ES-I3 (cell line): ENCODE measurements at regions not wholly inside any gene's neighbourhood (a gene's known extent, or its start where the extent isn't known, plus 50 kb on each side); places are given as distances from the start of the nearest gene placed in this dataset.
"Not testable (repeated sequence)": the region's sequence is repeated elsewhere in the genome, so short reads cannot be mapped to it uniquely, and the experiment has no call there.

Experiments used
- H3K36me3 ChIP-seq: 2 replicates; pipeline ENCODE4 v1.6.1; 2013; ENCODE audit warnings: mild to moderate bottlenecking, low read length, control low read depth, moderate library complexity; ENCODE audit not compliant: insufficient read depth
- H3K4me1 ChIP-seq: 2 replicates; pipeline ENCODE4 v1.6.1; 2013; ENCODE audit warnings: mild to moderate bottlenecking, control low read depth, low read length; ENCODE audit not compliant: insufficient read depth
- H3K9ac ChIP-seq: 2 replicates; pipeline ENCODE4 v1.6.1; 2013; ENCODE audit warnings: low read depth, mild to moderate bottlenecking, low read length, moderate library complexity
- H3K9me3 ChIP-seq: 2 replicates; pipeline ENCODE4 v1.6.1; 2013; ENCODE audit warnings: mild to moderate bottlenecking, low read length, moderate library complexity; ENCODE audit not compliant: control insufficient read depth, insufficient read depth

GRCh38 chr15:96622714-96623113, 292.2 kb downstream of the NR2F2 start:
- Histone ChIP-seq H3K4me1 (peaks cover 12% of the 10 kb centered on the region), H3K9ac (no peak overlapping the region), H3K9me3 (no peaks in the 10 kb centered on the region), H3K36me3 (no peaks in the 10 kb centered on the region)

GRCh38 chr15:96625256-96625655, 294.8 kb downstream of the NR2F2 start:
- Histone ChIP-seq H3K9me3 (no peaks in the 10 kb centered on the region), H3K36me3 (no peaks in the 10 kb centered on the region), H3K9ac (no peak overlapping the region), H3K4me1 (peaks cover 1% of the 10 kb centered on the region; the same call in 1 of the 2 replicates)

- Histone ChIP-seq H3K36me3 (no peaks in the 10 kb centered on the region), H3K9me3 (no peaks in the 10 kb centered on the region), H3K9ac (no peak overlapping the region), H3K4me1 (no peaks in the 10 kb centered on the region)
Measured at GRCh38 chr15:96627031-96627568, 296.6 kb downstream of the NR2F2 start.

GRCh38 chr15:96629511-96629910, 299.0 kb downstream of the NR2F2 start:
- Histone ChIP-seq H3K36me3 (no peaks in the 10 kb centered on the region), H3K9ac (no peak overlapping the region), H3K9me3 (no peaks in the 10 kb centered on the region), H3K4me1 (no peaks in the 10 kb centered on the region)

- H3K9ac ChIP-seq, result no peak overlapping the region
- H3K36me3 ChIP-seq, result no peaks in the 10 kb centered on the region
- no peaks in the 10 kb centered on the region for H3K4me1 ChIP-seq
- H3K9me3 ChIP-seq, result no peaks in the 10 kb centered on the region
Measured at GRCh38 chr15:96638793-96639192, 308.3 kb downstream of the NR2F2 start.

- H3K9ac ChIP-seq, result no peak overlapping the region
- H3K4me1 ChIP-seq, result no peaks in the 10 kb centered on the region
- no peaks in the 10 kb centered on the region for H3K36me3 ChIP-seq
- H3K9me3 ChIP-seq, result no peaks in the 10 kb centered on the region
Measured at GRCh38 chr15:96645796-96646195, 315.3 kb downstream of the NR2F2 start.

GRCh38 chr15:96648866-96649265, 318.4 kb downstream of the NR2F2 start:
- no peaks in the 10 kb centered on the region for H3K36me3 ChIP-seq
- H3K4me1 ChIP-seq, result no peaks in the 10 kb centered on the region
- H3K9me3 ChIP-seq, result no peaks in the 10 kb centered on the region
- H3K9ac ChIP-seq, result no peak overlapping the region

- Histone ChIP-seq H3K4me1 (no peaks in the 10 kb centered on the region), H3K9ac (no peak overlapping the region), H3K36me3 (no peaks in the 10 kb centered on the region), H3K9me3 (no peaks in the 10 kb centered on the region)
Measured at GRCh38 chr15:96657096-96657495, 326.6 kb downstream of the NR2F2 start.

- H3K4me1 ChIP-seq, H3K9ac ChIP-seq, H3K9me3 ChIP-seq, H3K36me3 ChIP-seq: not testable (repeated sequence)
Measured at GRCh38 chr15:96666979-96667378, 336.5 kb downstream of the NR2F2 start.

GRCh38 chr15:96670389-96670788, 339.9 kb downstream of the NR2F2 start:
- no peaks in the 10 kb centered on the region for H3K9me3 ChIP-seq
- H3K36me3 ChIP-seq, result no peaks in the 10 kb centered on the region
- no peak overlapping the region for H3K9ac ChIP-seq
- H3K4me1 ChIP-seq, result no peaks in the 10 kb centered on the region

- Histone ChIP-seq H3K36me3 (no peaks in the 10 kb centered on the region), H3K4me1 (no peaks in the 10 kb centered on the region), H3K9me3 (no peaks in the 10 kb centered on the region), H3K9ac (no peak overlapping the region)
Measured at GRCh38 chr15:96672629-96673028, 342.1 kb downstream of the NR2F2 start.

- Histone ChIP-seq H3K36me3 (no peaks in the 10 kb centered on the region), H3K9ac (no peak overlapping the region), H3K9me3 (peaks cover 3% of the 10 kb centered on the region; the same call in 1 of the 2 replicates), H3K4me1 (no peaks in the 10 kb centered on the region)
Measured at GRCh38 chr15:96678386-96678785, 347.9 kb downstream of the NR2F2 start.

- Histone ChIP-seq H3K9ac (no peak overlapping the region), H3K36me3 (no peaks in the 10 kb centered on the region), H3K4me1 (no peaks in the 10 kb centered on the region), H3K9me3 (no peaks in the 10 kb centered on the region)
Measured at GRCh38 chr15:96687388-96688107, 357.0 kb downstream of the NR2F2 start.

- Histone ChIP-seq H3K9ac (no peak overlapping the region), H3K9me3 (no peaks in the 10 kb centered on the region), H3K36me3 (no peaks in the 10 kb centered on the region), H3K4me1 (no peaks in the 10 kb centered on the region)
Measured at GRCh38 chr15:96690733-96691132, 360.2 kb downstream of the NR2F2 start.

GRCh38 chr15:96692826-96693225, 362.3 kb downstream of the NR2F2 start:
- Histone ChIP-seq H3K9me3 (no peaks in the 10 kb centered on the region), H3K4me1 (no peaks in the 10 kb centered on the region), H3K36me3 (no peaks in the 10 kb centered on the region), H3K9ac (no peak overlapping the region)
